ENCODE measurements at regions not wholly inside any gene's neighbourhood (a gene's known extent, or its start where the extent isn't known, plus 50 kb on each side); places are given as distances from the start of the nearest gene placed in this dataset.
"Not testable (repeated sequence)": the region's sequence is repeated elsewhere in the genome, so short reads cannot be mapped to it uniquely, and the experiment has no call there.

DNA sequence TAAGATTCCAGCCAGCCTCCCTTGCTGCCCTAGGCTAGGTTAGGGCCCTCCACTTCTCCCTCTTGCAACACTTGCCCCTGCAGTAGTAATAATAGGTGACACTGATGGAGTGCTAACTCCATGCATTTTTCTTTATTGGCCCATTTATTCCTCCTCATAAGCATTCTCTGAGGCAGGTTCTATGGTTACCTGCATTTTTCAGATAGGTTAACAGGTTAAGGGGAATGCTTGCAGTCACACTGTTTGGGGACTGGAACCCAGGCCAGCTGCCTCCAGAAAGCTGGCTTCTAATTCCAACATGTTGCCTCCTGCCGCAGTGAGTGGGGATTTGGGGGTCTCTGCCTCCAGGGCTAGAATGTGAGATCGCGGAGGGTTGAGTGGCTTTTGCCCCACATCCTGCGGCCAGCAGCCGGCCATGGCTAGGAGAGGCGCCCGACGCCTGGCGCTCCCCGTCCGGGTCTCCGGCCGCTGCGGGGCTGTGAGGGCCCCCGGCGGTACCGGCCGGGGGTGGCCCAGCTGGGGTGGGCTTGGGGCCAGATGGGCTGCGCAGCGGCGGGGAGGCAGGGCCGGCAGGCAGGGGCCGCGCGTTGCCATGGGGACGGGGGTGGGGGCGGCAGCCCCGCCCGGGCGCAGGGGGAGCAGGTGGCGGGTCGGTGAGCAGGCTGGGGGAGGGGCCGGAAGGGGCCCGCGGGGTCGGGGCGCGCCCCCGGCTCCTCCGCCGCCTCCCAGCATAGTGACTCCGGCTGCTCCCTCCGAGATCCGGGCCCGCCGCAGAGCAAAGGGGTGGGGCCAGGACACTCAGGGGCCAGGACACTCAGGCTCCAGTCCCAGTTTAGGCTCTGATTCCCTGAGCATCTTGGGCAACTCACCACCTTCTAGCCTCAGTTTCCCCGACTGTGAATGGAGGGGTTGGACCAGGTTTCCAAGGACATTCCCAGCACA is 68.4 kb upstream of the SSBP3 start:
- DNase-seq (ENCODE audit: low spot score), result no peak

DNA sequence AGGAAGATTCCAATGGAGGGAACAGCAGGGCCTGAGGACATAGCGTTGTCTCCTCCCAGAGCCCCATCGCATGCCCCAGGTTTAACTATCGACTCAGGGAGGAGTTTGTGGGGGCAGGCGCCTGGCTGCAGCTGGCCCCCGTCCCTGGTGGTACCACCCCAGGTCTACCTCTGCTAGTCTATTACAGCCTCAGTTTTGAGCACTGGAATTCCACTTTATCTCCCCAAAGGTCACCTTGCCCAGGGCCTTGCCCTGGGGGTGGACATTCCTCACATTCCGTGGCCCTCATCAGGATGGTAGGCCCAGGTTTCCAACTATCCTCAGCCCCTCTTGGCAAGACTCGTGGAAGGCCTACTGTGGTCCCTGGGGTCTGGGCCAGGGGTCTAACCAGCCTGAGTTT is 65.4 kb upstream of the SSBP3 start:
- no peak for DNase-seq (ENCODE audit: low spot score)

- DNase-seq (ENCODE audit: low spot score), result not testable (repeated sequence)
These were observed 63.2 kb upstream of the SSBP3 start for GRCh38 chr1:54469444-54469843.

DNA sequence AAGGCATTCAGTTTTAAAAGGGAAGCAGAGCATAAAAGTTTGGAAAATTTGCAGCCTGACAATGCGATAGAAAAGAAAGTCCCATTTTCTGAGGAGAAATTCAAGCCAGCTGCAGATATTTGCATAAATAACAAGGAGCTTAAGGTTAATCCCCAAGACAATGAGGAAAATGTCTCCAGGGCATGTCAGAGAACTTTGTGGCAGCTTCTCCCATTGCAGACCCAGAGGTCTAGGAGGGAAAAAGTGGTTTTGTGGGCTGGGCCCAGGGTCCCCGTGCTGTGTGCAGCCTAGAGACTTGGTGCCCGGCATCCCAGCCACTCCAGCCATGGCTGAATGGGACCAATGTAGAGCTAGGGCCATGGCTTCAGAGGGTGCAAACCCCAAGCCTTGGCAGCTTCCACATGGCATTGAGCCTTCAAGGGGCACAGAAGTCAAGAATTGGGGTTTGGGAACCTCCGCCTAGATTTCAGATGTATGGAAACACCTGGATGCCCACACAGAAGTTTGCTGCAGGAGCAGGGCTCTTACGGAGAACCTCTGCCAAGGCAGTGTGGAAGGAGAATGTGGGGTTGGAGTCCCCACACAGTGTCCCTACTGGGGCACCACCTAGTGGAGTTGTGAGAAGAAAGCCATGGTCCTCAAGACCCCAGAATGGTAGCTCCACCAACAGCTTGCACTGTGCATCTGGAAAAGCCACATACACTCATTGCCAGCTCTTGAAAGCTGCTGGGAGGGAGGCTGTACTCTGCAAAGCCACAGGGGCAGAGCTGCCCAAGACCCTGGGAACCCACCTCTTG is 62.3 kb upstream of the SSBP3 start:
- DNase-seq (ENCODE audit: low spot score), result not testable (repeated sequence)

GRCh38 chr1:54465351-54465811 is 59.2 kb upstream of the SSBP3 start:
- DNase-seq (ENCODE audit: low spot score), result no peak

DNA sequence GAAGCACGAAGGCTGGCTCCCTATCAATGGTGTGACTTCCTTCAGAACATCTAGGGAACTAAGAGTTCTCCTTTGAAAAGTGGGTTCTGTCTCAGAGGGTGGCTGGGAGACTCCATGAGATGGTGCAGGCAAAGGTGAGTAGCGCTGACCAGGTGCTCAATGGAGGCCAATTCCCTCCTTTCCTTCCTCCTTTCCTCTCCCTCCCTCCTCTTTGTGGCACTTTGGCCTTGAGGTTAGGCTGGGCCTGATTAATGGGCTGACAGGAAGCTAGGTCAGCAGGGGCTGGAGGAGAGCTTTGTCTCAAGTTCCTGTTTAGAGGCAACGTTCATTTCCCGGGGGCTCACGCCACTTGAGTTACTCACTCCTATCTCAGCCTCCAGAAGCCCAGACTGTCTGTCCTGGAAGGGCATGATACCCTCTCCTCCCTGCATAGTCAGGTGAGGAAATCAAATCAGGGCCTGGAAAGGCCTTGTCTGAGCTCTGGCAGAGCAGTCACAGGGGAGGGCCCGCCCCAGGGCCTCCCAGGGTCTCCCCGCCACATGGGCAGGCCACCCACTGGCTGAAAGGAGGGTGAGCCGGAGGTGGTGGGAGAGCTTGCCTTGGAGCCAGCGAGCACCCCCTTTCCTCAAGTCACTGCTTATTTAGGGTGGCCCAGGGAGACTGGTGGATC is 58.4 kb upstream of the SSBP3 start:
- peak; percentile 38 for DNase-seq (ENCODE audit: low spot score)

GRCh38 chr1:54464031-54464476 is 57.9 kb upstream of the SSBP3 start:
- DNase-seq (ENCODE audit: low spot score), result no peak

- no peak for DNase-seq (ENCODE audit: low spot score)
These were observed 57.3 kb upstream of the SSBP3 start for GRCh38 chr1:54463259-54464030.

DNA sequence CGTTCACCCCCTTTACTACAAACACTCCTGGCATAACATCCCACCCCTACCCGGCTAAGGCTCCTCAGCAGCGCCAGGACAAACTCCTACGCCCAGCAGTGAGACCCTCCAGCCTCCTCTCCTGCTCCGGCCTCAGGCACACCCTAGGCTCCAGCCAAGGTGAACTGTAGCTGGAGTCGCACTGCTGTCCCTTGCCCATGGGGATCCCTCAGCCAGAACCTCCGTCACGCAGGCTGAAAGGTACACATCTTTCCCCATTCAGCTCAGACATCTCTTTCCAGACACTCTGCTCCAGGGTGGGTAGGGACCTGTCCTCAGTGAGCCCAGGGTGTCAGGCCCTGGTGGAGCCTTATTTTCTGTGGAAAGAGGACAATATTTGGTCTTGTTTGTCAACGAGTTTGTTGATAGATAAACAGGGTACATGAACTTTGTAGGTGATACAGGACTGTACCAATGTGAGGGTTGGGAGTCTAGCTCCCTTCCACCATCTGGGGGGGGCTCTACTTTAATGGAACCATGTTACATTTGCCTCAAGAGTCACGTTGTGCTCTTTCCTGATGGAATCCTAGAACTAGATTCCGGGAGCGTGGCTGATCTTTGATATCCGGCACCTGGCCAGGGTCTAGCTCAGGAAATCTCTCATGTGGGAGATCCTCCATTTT is 56.5 kb upstream of the SSBP3 start:
- DNase-seq (ENCODE audit: low spot score), result no peak

DNA sequence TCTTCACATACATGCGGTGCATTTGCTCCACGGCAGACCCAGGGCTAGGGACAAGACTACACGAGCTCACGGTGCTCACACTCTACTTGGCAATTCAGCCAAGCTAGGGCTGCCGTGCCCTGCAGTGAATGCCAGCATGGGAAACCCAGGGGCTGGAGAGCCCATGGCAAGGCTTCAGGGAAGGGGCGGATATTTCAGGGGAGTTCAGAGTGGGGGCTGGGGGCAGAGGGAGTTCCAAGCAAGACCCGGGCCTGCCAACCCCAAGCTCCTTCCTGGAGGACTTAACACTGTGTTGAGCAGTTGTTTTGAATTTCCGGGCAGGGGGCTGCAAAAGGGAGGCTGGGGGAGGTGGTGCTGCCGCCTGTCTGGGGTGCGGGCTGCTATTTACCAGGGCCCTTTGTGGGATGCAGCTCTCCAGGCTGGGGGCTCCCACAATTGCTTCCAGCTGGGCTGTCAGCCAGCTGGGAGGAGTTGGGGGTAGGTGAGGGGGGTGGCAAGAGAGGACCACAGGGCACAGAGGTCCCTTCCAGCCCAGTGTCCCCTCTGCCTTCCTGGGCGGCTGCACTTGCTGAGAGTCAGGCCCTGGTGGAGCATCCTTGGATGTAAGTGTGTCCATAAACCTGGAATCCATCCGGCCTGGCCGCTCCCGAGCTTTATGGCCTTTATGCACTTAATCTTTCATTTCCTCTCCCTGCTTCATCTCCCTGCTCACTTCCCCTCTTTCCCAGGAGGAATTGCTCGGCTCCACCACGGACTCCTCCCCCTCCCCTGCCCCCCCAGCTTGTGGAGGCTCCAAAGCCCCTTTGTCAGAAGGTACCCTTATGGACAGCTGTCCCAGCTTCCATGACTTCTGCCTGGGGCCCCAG is 55.8 kb upstream of the SSBP3 start:
- no peak for DNase-seq (ENCODE audit: low spot score)

- no peak for DNase-seq (ENCODE audit: low spot score)
These were observed 54.7 kb upstream of the SSBP3 start for GRCh38 chr1:54460861-54461387.

- DNase-seq (ENCODE audit: low spot score), result no peak
These were observed 54.2 kb upstream of the SSBP3 start for GRCh38 chr1:54460351-54460750.

DNA sequence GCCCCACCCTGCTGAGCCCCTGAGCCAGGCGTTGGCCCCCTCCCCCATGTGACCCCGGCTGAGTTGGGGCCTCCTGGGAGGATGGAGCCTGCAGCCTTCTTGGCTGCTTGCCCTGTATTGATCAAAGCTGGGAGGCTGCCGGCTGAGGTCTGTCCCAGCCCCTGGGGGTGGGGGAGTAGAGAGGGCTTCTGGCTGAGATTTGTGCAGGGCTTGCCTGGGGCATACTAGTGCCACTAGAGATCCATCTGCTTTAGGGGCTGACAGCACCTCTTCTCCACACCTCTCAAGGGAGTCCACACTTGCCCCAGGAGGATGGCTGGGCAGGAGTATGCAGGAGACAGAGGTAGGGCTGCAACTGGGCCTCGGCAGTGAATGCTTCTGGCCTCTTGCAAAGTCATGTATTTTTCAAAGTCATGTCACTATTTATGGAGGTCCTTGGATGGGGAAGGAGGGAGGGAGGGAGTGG is 53.6 kb upstream of the SSBP3 start:
- no peak for DNase-seq (ENCODE audit: low spot score)

DNA sequence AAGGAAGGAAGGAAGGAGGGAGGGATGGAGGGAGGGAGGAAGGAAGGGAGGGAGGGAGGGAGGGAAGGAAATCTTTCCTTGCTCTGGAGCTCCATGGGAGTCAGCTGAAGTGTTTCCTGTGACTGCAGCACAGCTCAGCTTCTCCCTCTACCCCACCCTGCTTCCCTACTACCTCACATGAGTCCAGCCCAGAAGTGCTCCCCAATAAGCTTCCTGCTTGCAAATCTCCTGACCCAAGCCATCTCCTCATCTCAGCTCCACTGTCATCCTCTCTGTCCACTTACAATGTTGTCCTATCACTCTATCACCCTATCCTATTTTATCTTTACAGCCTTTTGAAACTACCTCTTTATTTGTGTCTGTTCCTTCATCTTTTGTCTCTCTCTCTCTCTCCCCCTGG is 52.9 kb upstream of the SSBP3 start:
- DNase-seq (ENCODE audit: low spot score), result no peak

DNA sequence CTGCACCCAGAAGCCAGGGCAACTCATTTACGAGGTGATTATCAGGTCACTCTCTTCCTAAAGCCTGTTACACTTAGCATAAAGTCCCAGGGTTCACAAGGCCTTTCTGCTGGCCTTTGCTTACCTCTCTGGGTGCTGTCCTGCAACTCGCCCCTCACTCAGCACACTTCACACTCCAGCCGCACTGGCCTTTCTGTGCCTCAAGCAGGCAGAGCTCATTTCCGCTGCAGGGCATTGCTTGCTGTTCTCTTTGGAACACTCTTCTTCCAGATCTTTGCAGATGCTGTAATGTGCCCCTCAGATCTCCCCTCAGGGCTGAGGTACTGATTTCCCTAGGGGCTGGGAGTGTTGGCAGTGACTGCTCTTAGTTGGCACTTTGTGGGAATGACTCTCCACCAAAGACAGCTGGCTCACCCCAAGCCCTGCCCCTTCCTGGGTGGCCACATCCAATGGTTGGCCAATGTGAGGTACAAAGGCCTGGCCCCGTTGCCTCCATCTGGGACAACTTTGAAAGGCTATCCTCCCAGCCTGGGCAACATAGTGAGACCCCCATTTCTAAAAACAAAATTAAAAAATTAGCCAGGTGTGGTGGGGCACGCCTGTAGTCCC is 50.8 kb upstream of the SSBP3 start:
- DNase-seq (ENCODE audit: low spot score), result no peak

DNA sequence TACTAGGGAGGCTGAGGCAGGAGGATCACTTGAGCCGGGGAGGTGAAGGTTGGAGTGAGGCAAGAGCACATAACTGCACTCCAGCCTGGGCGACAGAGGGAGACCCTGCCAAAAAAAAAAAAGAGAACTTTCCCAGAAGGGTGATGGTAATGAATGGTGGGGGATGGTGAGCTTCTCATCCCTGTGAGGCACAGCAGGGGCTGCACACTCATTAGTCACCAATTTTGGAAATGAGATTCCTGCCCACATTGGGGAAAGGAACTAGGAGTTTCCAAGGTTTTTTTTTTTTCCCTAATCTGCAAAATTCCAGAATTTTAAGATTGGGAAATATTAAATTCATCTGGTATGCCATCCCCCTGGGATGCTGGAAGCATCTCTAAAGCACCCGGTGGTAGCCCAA is 50.2 kb upstream of the SSBP3 start:
- DNase-seq (ENCODE audit: low spot score), result no peak

All from kidney tubule cell (primary cell).